Occipital lobe (tissue), 1 donor: ENCODE measurements at regions not wholly inside any gene's neighbourhood (a gene's known extent, or its start where the extent isn't known, plus 50 kb on each side); places are given as distances from the start of the nearest gene placed in this dataset.

ENCODE experiments used
- DNase-seq: peaks from one replicate; lab custom pipeline; 2025; lab: John Stamatoyannopoulos, UW

- no peak for DNase-seq
These were observed 1262.7 kb downstream of the BRD1 start for GRCh38 chr22:48564995-48565394.

- DNase-seq: no peak
These were observed 1263.7 kb downstream of the BRD1 start for GRCh38 chr22:48563966-48564330.

DNA sequence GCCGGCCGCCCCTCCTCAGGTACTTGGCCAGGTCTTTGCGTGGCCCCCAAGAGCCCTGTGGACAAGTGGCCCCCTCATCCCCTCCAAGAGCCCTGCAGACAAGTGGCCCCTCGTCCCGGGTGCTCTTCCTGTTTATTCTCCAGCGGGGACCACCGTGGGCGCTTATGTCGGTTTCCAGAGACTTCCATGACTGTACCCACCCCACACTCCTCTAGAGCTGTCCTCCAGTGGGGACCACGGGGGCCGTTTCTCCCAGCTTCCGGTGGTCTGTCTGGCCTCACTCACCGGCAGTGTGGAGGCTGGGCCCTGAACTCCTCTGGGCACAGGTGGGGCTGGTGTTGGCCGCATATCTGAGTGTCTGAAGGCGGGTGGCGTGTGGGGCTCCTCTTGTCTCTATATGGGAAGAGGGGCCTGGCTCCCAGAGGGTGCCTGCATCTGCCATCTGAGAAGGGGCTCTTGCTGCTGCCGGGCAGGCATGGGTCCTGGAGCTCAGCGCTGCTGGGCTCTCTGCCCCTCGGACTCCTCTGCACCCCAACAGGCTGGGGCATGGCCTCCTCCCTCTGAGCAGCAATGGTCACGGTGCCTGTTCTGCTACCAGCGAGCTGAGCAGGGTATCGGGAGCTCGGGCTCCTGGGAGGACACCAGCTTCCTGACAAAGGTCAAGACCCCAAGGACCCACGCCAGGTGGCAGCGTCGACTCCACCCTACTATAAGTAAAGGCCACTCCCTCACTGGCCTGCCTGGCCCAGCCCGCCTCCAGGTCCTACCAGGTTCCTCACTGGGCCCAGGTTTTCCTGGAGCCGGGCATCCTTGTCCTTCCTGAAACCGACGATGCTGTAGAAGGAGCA, 1264.3 kb downstream of the BRD1 start:
- no peak for DNase-seq

DNA sequence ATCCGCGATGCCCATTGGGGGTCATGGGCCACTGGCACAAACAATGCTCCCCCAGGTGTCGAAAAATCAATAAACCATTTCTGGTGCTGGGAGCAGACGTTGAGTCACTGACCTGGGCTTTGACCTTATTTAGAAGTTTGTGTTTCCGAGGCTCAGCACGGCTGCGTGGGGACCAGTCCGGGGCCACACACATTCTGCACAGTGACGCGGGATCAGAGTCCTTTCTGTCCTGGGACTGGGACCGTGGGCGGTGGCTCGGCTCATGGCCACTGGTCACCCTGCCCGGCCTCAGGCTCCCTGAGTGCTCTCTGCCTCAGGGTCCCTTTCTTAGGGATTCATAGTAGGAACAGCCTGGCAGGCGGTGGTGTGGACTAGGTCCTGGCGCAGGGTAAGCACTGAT, 1266.0 kb downstream of the BRD1 start:
- DNase-seq: no peak

DNA sequence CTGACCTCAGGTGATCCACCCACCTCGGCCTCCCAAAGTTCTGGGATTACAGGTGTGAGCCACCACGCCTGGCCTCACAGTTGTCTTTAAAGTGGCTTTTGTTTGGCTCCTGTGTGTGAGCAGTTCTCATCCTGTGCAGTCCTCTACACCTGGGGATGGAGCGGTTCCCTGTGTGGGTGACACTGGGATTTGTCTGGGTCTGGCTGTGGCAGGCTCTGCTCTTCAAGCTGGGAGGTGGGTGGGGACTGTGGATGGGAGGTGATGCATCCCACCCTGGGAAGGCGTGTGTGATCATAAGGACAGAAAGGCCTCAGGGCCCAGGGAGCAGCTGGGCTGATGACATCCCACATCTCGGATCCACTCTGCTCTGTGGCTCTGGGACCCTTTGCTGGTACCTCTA, 1266.8 kb downstream of the BRD1 start:
- no peak for DNase-seq

GRCh38 chr22:48560389-48560751, 1267.3 kb downstream of the BRD1 start:
- no peak for DNase-seq

- DNase-seq: no peak
These were observed 1267.9 kb downstream of the BRD1 start for GRCh38 chr22:48559647-48560388.

GRCh38 chr22:48558606-48559402, 1268.9 kb downstream of the BRD1 start:
- no peak for DNase-seq

DNA sequence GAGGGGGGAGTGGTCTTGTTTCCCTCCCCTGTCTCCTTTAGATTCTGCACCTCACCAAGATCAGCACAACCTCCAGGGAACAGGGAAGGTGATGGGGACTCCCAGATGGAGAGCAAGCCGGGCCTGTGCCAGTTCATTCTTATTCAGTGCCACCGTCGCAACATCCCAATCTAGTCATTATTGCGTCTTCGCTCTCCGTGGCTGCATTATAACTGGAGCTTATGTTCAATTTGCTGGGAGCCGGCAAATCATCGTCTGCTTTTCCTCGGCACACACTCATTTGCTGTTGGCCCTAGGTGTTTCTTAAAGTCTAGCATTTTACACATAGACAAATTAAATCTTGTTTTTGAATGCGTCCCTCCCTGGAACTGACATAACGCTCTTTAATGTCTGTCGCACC, 1269.7 kb downstream of the BRD1 start:
- no peak for DNase-seq

GRCh38 chr22:48557473-48557872, 1270.2 kb downstream of the BRD1 start:
- DNase-seq: no peak

DNA sequence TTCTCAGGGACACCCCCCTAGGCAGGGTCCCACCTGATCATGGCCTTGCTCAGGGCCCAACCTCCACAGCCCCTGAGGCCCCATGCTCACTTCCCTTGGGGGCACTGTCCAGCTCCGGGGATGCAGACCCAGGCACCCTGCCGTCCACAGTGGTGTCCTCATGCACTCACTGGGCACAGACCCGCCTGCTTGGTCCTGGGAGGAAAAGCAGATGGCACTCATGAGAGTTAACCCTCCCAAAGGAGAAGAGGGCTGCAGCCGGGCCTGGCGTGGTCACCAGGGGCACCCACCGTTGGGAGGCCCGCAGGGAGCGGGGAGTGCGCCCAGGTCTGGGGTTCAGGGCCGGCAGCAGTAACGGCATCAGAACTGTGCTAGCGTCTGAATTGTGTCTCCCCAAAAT, 1270.9 kb downstream of the BRD1 start:
- DNase-seq: no peak

DNA sequence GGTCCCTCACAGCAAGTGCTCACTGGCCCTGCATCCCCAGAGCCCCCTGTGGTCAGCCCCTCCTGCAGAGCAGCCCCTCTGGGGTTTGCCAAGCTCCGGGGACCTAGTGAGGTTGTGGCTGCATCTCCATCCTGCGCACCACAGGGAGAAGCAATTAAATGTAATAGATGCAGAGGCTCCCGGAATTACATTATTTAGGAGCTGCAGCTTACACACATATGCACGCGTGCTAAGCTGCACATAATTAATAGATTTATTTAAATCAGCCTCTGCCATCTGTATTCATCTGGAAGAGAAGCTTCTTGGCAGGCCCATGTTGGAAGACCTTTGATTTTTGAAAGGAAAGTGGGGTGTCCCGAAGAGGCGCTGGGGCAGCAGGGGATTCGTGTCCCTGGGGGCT, 1271.5 kb downstream of the BRD1 start:
- no peak for DNase-seq

- no peak for DNase-seq
These were observed 1272.1 kb downstream of the BRD1 start for GRCh38 chr22:48555606-48556005.

GRCh38 chr22:48554893-48555572, 1272.6 kb downstream of the BRD1 start:
- DNase-seq: no peak

DNA sequence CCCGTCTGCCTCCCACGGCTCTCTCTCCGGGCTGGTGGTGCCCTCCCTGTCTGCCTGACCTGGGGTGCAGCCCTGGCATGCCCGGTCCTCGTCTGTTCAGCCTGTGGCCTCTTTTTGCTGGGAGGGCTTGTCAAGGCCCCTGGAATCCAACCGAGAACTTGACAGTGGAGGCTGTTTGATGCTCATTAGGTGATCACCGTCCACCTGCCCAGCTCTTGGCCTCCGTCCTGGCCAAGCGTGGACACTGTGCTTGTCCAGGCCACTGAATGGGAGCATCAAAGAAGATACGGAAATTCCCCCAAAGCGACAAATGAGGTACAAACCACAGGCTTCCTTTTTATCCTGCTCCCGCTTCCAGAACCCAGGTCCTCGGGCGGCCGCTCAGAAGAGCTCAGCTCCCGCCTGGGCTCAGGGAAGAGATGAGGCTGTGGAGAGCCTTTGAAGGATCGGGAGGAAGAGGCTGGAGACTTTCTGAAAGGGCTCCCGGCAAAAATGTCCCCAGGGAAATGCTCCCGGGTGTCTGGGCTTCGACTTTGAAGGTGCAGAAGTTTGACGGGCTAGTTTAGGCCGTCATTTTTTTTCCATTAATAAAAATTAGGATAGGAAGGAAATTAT, 1273.9 kb downstream of the BRD1 start:
- no peak for DNase-seq

DNA sequence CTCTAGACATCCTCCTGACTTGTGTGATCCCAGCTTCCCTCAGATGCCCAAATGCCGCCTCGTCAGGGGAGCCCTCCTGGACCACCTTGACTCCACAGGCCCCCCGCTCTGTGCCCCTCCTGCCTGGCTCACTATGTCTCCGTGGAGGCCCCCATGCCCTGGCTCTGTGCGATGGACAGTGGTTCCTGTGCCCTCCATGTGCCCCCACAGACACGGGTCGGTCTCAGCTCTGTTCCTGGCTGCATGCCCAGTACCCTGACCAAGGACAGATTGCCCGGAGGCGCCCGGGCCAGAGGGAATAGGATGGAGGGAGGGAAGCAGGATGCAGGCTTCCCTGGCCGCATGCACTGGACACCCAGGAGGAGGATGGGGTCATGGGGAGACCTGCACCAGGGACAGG, 1274.6 kb downstream of the BRD1 start:
- DNase-seq: no peak

GRCh38 chr22:48551716-48552268, 1275.9 kb downstream of the BRD1 start:
- no peak for DNase-seq

DNA sequence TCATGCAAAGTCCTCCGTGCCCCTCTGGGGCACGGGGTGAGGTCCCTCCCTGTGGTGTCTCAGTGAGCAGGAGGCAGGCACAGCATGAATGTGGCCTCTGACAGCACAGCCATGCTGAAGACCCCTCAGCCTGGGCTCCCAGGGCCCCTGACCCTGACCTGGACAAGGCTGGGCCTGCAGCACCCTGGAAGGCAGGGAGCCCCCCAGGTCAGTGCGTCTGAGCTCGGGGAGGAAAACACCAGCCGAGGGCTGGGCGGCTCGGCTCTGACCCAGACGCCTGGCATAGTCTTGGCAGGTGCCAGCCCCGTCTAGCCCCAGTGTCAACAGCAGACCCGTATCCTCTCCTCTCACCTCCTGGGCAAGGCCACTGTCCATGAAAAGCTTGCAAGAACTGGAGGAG, 1276.6 kb downstream of the BRD1 start:
- DNase-seq: no peak

- DNase-seq: no peak
These were observed 1279.3 kb downstream of the BRD1 start for GRCh38 chr22:48548391-48548790.

- DNase-seq: no peak
These were observed 1279.7 kb downstream of the BRD1 start for GRCh38 chr22:48547971-48548370.
